Thyroid gland (tissue), 4 donors: ENCODE measurements at regions not wholly inside any gene's neighbourhood (a gene's known extent, or its start where the extent isn't known, plus 50 kb on each side); places are given as distances from the start of the nearest gene placed in this dataset.

ENCODE experiments used
- CTCF ChIP-seq, 6 experiments: fragments of 200-600 bp in 3 of 6; fragments of 450-650 bp in 3 of 6; sonication (generic) in 3 of 6; IDR thresholded peaks; one replicate each; pipeline ENCODE4 v1.5.1; 2016 to 2019; ENCODE audit warnings: antibody characterized with exemption in 6 of 6, mild to moderate bottlenecking in 2 of 6, inconsistent platforms in 1 of 6, moderate library complexity in 1 of 6
- POLR2A ChIP-seq, 2 donors: fragments of 450-650 bp; IDR thresholded peaks; one replicate each; pipeline ENCODE4 v1.6.1; 2017; ENCODE audit warnings: antibody characterized with exemption in 2 of 2, mild to moderate bottlenecking in 2 of 2, moderate library complexity in 1 of 2

GRCh38 chr6:67160820-67161219 lies 1453.8 kb upstream of the EYS start:
- TF ChIP-seq POLR2A (IDR thresholded peaks at IDR 0.05) = no peak
- no peak for TF ChIP-seq CTCF (IDR thresholded peaks at IDR 0.05)
